ENCODE measurements at regions not wholly inside any gene's neighbourhood (a gene's known extent, or its start where the extent isn't known, plus 50 kb on each side); places are given as distances from the start of the nearest gene placed in this dataset.

DNA sequence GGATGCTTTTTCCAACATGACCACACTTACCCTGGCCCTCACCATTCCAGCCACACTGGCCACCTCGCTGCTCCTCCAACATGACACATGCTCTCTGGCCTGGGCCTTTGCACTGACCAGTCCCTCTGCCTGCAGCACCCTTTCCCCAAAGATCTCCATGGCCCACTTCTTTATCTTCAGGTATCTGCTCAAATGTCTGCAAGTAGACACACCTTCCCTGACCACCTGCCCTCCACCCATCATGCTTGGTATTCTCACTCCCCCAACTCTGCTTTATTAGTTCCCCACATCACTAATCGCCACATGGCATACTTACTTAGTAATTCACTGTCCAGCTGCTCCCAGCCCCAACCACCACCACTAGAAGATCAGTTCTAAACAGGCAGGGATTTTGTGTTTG, 214.2 kb downstream of the BCL11A start:
- Histone ChIP-seq H3K9me3 (no peaks in the 10 kb centered on the region), H3K27me3 (no peaks in the 10 kb centered on the region), H3K27ac (no peak overlapping the region), H3K36me3 (no peaks in the 10 kb centered on the region), H3K4me1 (no peaks in the 10 kb centered on the region), H3K4me3 (no peak overlapping the region)
- TF ChIP-seq, protein P1, sequence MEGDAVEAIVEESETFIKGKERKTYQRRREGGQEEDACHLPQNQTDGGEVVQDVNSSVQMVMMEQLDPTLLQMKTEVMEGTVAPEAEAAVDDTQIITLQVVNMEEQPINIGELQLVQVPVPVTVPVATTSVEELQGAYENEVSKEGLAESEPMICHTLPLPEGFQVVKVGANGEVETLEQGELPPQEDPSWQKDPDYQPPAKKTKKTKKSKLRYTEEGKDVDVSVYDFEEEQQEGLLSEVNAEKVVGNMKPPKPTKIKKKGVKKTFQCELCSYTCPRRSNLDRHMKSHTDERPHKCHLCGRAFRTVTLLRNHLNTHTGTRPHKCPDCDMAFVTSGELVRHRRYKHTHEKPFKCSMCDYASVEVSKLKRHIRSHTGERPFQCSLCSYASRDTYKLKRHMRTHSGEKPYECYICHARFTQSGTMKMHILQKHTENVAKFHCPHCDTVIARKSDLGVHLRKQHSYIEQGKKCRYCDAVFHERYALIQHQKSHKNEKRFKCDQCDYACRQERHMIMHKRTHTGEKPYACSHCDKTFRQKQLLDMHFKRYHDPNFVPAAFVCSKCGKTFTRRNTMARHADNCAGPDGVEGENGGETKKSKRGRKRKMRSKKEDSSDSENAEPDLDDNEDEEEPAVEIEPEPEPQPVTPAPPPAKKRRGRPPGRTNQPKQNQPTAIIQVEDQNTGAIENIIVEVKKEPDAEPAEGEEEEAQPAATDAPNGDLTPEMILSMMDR (IDR thresholded peaks at IDR 0.05): no peak
- no peak for TF ChIP-seq POLR2A (IDR thresholded peaks at IDR 0.05)
- DNase-seq: no peak

DNA sequence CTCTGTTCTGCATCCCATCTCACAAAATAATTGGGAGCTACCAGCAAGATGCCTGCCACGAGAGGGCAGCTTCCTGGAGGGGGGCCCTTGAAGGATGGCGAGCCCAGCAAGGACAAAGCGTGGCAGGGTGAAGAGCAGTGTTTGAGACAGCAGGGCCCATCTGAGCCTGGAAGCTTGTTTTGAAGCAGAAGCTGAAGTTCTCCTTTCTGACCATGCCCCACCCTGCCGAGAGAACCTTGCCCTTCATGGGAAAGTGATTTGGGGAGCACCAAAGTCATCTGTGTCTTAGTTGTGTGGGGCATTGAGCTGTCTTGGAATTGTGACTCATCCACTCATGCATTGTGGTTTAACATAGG, 216.3 kb downstream of the BCL11A start:
- no peak for TF ChIP-seq POLR2A (IDR thresholded peaks at IDR 0.05)
- TF ChIP-seq, protein P1 (IDR thresholded peaks at IDR 0.05): peak in 1 of 6 experiments; percentile 7
- Histone ChIP-seq H3K27ac (peak overlapping the region in 2 of 4 donors; percentile 60 to 72), H3K4me3 (no peak overlapping the region), H3K9me3 (no peaks in the 10 kb centered on the region), H3K27me3 (no peaks in the 10 kb centered on the region), H3K4me1 (no peaks in the 10 kb centered on the region), H3K36me3 (no peaks in the 10 kb centered on the region)
- DNase-seq: peak in 2 of 3 donors; percentile 62 to 73

DNA sequence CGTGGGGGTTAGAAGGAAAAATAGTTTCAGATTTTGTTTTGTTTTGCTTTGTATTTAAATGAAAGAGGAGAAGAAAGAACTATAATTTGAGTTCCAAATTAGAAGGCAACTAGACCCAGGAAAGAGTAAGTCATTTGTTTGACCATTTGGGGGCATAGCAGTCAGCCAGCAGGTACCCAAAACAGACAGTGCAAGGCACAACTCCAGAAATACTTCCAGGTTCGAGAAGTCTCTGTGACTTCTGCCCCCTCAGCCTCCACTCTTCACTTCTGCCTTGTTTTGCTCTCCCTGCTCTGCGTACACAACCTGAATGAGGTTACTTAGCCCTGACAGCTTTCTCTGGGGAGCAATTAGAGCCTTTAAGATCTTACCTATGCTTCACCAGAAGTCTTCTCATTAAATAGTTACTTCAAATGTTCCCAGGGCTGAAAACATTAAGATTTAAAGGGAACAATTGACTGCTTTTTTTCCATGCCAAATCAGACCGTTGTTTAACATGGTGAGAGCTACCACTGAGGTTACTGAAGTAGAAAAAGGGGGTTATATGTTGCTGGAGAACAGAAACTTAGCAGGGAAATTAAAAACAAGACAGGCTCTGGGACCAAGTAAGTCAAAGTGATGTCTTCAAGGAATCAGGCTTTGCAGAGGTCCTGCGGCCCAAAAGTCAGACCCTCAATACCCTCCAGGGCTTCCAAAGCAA, 216.9 kb downstream of the BCL11A start:
- Histone ChIP-seq H3K4me1 (no peaks in the 10 kb centered on the region), H3K4me3 (no peak overlapping the region), H3K27ac (peak overlapping the region in 2 of 4 donors; percentile 60 to 72), H3K27me3 (no peaks in the 10 kb centered on the region), H3K36me3 (no peaks in the 10 kb centered on the region), H3K9me3 (no peaks in the 10 kb centered on the region)
- no peak for DNase-seq
- no peak for TF ChIP-seq POLR2A (IDR thresholded peaks at IDR 0.05)
- TF ChIP-seq, protein P1 (IDR thresholded peaks at IDR 0.05): peak in 1 of 6 experiments; percentile 10

DNA sequence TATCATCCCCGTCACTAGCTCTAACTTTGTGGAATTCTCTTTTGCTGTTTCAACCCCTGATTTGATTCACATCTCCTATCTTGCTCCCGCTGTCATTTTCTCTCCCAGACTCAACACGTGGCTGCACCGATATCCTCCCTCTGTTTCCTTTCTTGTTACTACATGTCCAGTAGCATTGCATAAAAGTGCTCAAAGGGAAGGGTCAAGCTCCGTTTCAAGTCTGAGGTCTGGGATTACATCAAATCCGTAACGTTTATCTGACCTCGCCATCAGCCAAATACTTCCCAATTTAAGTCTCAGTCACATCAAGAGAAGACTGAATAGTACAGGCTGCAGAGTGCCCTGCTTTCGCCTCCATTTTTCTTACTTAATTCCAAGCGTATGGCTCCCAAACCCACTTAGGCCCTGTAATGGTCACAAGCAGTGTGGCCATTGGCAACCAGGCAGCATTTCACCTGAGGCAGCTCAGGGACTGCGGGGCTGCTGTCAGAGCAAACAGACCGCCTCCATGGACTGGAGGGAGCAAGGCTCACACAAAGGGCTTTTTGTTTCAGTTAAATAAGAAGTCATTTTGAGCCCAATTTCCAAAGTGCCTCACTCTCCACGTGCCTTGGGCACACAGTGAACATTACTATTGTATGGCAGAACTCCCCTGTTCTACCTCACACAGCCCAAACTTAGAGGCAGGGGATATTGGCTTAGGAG, 217.8 kb downstream of the BCL11A start:
- TF ChIP-seq POLR2A (IDR thresholded peaks at IDR 0.05): no peak
- TF ChIP-seq, protein P1 (IDR thresholded peaks at IDR 0.05): no peak

DNA sequence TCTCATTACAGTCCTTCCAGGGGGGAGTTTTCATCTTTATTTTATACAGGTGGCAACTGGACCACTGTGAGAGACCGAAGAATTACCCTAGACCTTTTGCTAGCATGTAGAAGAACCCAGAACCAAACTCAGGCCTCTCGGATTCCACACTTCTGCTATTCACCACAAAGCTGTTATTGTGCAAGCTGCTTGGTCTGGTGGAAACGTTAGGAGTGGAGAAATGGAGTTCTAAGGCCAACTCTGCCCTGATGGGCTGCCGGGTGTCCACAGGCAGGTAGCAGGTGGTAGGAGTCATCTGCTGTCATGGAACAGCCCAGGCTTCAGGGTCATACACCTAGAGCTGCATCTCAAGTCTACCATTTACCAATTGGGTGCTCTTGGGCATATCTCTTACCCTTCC, 218.8 kb downstream of the BCL11A start:
- Histone ChIP-seq H3K9me3 (no peaks in the 10 kb centered on the region), H3K27me3 (no peaks in the 10 kb centered on the region), H3K4me1 (no peaks in the 10 kb centered on the region), H3K36me3 (no peaks in the 10 kb centered on the region), H3K4me3 (no peak overlapping the region), H3K27ac (no peak overlapping the region)
- no peak for DNase-seq
- TF ChIP-seq POLR2A (IDR thresholded peaks at IDR 0.05): no peak
- TF ChIP-seq, protein P1 (IDR thresholded peaks at IDR 0.05): no peak

More for the DNA sequence above, 217.8 kb downstream of the BCL11A start:
- no peaks in the 10 kb centered on the region for H3K9me3 ChIP-seq
- no peak overlapping the region for H3K4me3 ChIP-seq
- DNase-seq: no peak
- no peaks in the 10 kb centered on the region for H3K27me3 ChIP-seq
- no peaks in the 10 kb centered on the region for H3K4me1 ChIP-seq
- H3K27ac ChIP-seq: peak overlapping the region in 1 of 4 donors; percentile 72
- no peaks in the 10 kb centered on the region for H3K36me3 ChIP-seq

Data from Peyer's patch (tissue), 4 donors.